ENCODE measurements at regions not wholly inside any gene's neighbourhood (a gene's known extent, or its start where the extent isn't known, plus 50 kb on each side); places are given as distances from the start of the nearest gene placed in this dataset.
"Not testable (repeated sequence)": the region's sequence is repeated elsewhere in the genome, so short reads cannot be mapped to it uniquely, and the experiment has no call there.

- H3K36me3 Mint-ChIP-seq (ENCODE audit: insufficient read depth), result no peaks in the 10 kb centered on the region
- no peaks in the 10 kb centered on the region for H3K9me3 Mint-ChIP-seq
- no peaks in the 10 kb centered on the region for H3K4me1 Mint-ChIP-seq (ENCODE audit: low read depth in 2 of 2)
- no peak for DNase-seq
- peaks cover 16 to 27% of the 10 kb centered on the region in 2 donors for H3K27me3 Mint-ChIP-seq
- no peak overlapping the region for H3K27ac Mint-ChIP-seq
- no peak for ATAC-seq (replicated peaks)
- no peak overlapping the region for H3K4me3 Mint-ChIP-seq
Observed at GRCh38 chr5:173497685-173498084, 118.8 kb downstream of the BOD1 start.

DNA sequence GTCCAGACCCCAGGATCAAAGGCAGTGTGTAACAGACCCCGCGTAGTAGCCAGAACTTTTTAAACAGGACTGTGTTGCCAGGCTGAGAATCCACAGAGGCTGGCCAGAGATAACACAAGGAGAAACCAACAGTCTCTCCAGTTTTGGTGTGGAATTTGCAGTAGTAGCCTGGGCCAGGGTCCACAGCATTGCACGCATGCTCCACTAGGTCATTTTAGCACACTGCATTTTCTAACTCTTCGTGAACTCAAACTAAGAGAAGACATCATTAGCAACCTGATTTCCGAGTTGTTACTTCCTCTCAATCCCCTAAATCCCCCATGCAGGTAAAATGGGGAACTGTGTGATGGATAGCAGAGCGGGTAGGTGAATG lies 119.6 kb downstream of the BOD1 start:
- ATAC-seq (replicated peaks) (no peak), DNase-seq (no peak)
- H3K4me3 Mint-ChIP-seq, result no peak overlapping the region
- H3K27me3 Mint-ChIP-seq, result peaks cover 12 to 24% of the 10 kb centered on the region in 2 donors
- no peak overlapping the region for H3K27ac Mint-ChIP-seq
- H3K9me3 Mint-ChIP-seq, result no peaks in the 10 kb centered on the region
- no peaks in the 10 kb centered on the region for H3K4me1 Mint-ChIP-seq (ENCODE audit: low read depth in 2 of 2)
- no peaks in the 10 kb centered on the region for H3K36me3 Mint-ChIP-seq (ENCODE audit: insufficient read depth)

- no peak for DNase-seq
- H3K4me1 Mint-ChIP-seq (ENCODE audit: low read depth in 2 of 2), result no peaks in the 10 kb centered on the region
- H3K27ac Mint-ChIP-seq, result no peak overlapping the region
- no peak overlapping the region for H3K4me3 Mint-ChIP-seq
- H3K9me3 Mint-ChIP-seq, result no peaks in the 10 kb centered on the region
- H3K36me3 Mint-ChIP-seq (ENCODE audit: insufficient read depth), result no peaks in the 10 kb centered on the region
- peaks cover 14 to 29% of the 10 kb centered on the region in 2 donors for H3K27me3 Mint-ChIP-seq
- no peak for ATAC-seq (replicated peaks)
Observed at GRCh38 chr5:173496129-173496882, 120.1 kb downstream of the BOD1 start.

DNA sequence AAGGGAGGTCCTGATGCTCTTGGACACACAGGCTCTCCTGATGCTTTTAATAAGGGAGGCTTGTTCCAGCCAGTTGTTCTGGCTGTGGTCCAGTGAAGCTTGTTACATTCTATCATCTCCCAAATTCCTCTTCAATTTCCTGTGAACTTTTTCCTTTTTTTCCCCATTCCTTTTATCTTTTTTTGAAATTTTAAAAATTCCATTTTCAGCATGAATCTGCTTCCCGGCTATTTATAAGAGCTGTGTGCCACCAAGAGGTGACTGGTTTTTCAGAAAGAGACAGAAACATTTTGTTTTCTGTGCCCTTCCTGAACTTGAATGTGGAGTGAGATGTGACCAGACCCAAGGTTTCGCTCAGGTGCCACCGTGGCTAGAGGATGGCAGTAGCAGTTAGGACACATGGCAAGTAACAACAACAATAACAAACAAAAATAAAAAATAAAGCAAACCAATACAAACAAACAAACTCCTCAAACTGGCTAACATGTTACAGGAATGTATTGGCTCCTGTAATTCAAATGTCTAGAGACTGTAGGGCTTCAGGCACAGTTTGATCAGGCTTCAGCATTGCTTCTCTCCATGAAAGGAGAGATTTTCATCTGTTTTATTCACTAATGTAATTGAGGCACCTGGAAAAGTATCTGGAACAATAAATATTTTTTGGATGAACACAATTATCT lies 121.1 kb downstream of the BOD1 start:
- no peak overlapping the region for H3K27ac Mint-ChIP-seq
- H3K36me3 Mint-ChIP-seq (ENCODE audit: insufficient read depth), result no peaks in the 10 kb centered on the region
- H3K9me3 Mint-ChIP-seq, result peaks cover 0 to 2% of the 10 kb centered on the region in 2 donors
- H3K4me3 Mint-ChIP-seq, result no peak overlapping the region
- no peak for DNase-seq
- H3K27me3 Mint-ChIP-seq, result peaks cover 21 to 32% of the 10 kb centered on the region in 2 donors
- H3K4me1 Mint-ChIP-seq (ENCODE audit: low read depth in 2 of 2), result no peaks in the 10 kb centered on the region
- ATAC-seq (replicated peaks), result no peak

GRCh38 chr5:173494446-173494845 lies 122.0 kb downstream of the BOD1 start:
- Mint-ChIP-seq H3K4me1 (ENCODE audit: low read depth in 2 of 2) (no peaks in the 10 kb centered on the region), H3K27me3 (peaks cover 23 to 33% of the 10 kb centered on the region in 2 donors), H3K36me3 (ENCODE audit: insufficient read depth) (no peaks in the 10 kb centered on the region), H3K27ac (no peak overlapping the region), H3K4me3 (no peak overlapping the region), H3K9me3 (peaks cover 0 to 2% of the 10 kb centered on the region in 2 donors)
- ATAC-seq (replicated peaks), result no peak
- DNase-seq, result no peak

- Mint-ChIP-seq H3K9me3 (peaks cover 0 to 2% of the 10 kb centered on the region in 2 donors), H3K36me3 (ENCODE audit: insufficient read depth) (no peaks in the 10 kb centered on the region), H3K4me3 (no peak overlapping the region), H3K27me3 (peaks cover 23 to 33% of the 10 kb centered on the region in 2 donors), H3K27ac (no peak overlapping the region), H3K4me1 (ENCODE audit: low read depth in 2 of 2) (no peaks in the 10 kb centered on the region)
- no peak for ATAC-seq (replicated peaks)
- DNase-seq, result no peak
Observed at GRCh38 chr5:173493846-173494245, 122.6 kb downstream of the BOD1 start.

DNA sequence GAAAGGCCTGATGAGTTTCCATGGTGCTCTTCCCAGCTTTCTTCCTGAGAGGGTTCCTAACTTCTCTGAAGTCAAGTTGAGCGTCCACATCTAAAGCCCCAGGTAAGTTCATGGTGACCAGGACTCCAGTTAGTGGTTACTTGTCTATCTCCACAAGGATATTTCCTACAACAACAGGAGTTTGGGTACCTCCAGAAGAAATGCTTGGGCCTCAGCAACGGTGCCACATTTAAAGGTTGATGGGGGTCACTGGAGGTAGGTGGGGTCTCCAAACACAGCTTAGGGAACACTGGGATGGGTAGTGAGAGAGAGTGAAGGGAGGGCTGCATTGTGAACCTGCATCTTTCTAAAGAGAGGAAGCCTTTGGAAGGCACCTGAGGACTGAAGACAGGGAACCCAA lies 123.4 kb downstream of the BOD1 start:
- Mint-ChIP-seq H3K4me3 (no peak overlapping the region), H3K27ac (no peak overlapping the region), H3K27me3 (peaks cover 23 to 37% of the 10 kb centered on the region in 2 donors), H3K4me1 (ENCODE audit: low read depth in 2 of 2) (no peaks in the 10 kb centered on the region), H3K36me3 (ENCODE audit: insufficient read depth) (no peaks in the 10 kb centered on the region), H3K9me3 (peaks cover 0 to 2% of the 10 kb centered on the region in 2 donors)
- DNase-seq, result no peak
- ATAC-seq (replicated peaks), result no peak

- Mint-ChIP-seq H3K27me3 (peaks cover 26 to 51% of the 10 kb centered on the region in 2 donors), H3K36me3 (ENCODE audit: insufficient read depth) (no peaks in the 10 kb centered on the region), H3K4me1 (ENCODE audit: low read depth in 2 of 2) (no peaks in the 10 kb centered on the region), H3K9me3 (peaks cover 0 to 2% of the 10 kb centered on the region in 2 donors), H3K4me3 (no peak overlapping the region), H3K27ac (no peak overlapping the region)
- DNase-seq (no peak), ATAC-seq (replicated peaks) (no peak)
Observed at GRCh38 chr5:173490681-173491080, 125.8 kb downstream of the BOD1 start.

DNA sequence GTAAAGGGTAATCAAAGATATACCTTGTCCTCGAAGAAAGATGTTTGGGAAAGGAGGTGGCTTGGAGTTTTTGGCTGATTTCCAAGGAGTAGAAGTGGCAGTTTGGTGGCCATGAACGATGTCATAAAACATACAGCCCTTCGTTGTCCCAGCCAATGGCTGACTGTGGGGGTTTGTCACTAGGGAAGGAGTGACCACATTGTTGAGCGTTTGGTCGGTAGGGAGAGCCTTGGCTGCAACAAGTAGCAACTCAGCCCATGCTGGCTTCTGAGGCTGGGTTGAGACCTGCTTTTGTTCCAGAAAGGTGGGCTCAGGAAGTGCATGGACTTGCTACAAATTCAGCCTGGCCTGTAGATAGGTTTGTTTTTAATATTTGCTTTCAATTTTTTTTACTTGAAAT lies 128.3 kb downstream of the BOD1 start:
- peaks cover 26 to 57% of the 10 kb centered on the region in 2 donors for H3K27me3 Mint-ChIP-seq
- no peak overlapping the region for H3K27ac Mint-ChIP-seq
- peaks cover 0 to 2% of the 10 kb centered on the region in 2 donors for H3K9me3 Mint-ChIP-seq
- no peak overlapping the region for H3K4me3 Mint-ChIP-seq
- DNase-seq (no peak), ATAC-seq (replicated peaks) (no peak)
- H3K36me3 Mint-ChIP-seq (ENCODE audit: insufficient read depth), result no peaks in the 10 kb centered on the region
- no peaks in the 10 kb centered on the region for H3K4me1 Mint-ChIP-seq (ENCODE audit: low read depth in 2 of 2)

DNA sequence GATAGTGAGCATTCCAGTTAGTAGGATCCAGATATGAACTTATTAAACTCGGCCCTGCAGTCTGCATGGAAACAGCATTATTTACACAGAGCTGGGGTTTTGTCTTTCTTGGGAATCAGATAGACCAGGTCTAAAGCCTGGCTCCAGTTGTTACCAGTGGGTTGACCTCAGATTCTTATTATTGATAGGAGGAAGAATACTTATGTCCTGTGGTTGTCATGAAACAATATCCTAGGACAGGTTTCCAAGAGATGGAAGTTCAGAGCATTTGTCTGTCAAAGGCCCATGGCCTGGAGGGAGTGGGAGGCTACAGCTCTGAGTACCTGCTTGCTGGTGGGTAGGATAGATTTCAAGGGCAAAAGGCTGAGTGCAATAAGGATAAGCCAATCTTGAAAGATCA lies 129.2 kb downstream of the BOD1 start:
- DNase-seq (no peak), ATAC-seq (replicated peaks) (no peak)
- Mint-ChIP-seq H3K9me3 (peaks cover 0 to 2% of the 10 kb centered on the region in 2 donors), H3K27me3 (peaks cover 26 to 57% of the 10 kb centered on the region in 2 donors), H3K4me1 (ENCODE audit: low read depth in 2 of 2) (no peaks in the 10 kb centered on the region), H3K4me3 (no peak overlapping the region), H3K27ac (no peak overlapping the region), H3K36me3 (ENCODE audit: insufficient read depth) (no peaks in the 10 kb centered on the region)

DNA sequence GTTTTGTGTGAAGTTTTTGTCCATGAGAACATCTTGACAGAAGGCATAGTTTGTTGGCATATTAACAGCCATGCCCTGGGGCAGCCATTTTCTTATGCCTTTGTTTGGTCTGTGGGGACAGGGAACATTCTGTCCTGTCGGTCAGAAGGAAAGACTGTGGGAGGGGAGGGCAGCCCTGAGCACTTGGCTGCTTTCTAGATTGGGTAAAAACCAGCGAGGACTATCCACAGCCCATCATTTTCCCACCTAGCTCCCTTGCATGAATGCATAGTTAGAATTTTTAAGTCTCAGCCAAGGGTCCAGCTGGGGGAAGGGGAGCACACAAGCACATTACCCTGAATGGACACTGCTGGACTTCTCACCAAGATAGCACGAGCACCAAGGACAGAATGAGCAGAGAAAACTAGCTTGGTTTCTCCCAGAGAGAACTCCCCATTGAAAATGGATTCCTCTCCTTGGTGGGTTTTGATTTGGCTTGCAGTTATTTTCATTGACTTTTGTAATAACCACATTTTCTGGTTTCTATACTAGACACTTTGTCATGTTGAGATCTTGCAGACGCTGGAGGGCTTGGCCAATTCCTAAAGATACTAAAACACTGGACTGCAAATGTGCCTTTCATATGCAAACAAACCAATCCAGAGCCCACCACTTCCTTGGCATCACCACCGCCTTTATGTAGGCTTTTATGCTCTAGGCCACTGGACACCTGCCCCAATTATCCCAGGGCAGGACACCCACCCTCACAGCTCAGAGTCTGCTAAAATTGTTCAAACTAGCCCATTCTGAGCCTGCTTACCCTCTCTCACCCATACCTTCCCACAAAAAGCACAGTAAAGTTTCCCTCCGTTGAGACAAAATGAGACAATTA lies 129.9 kb downstream of the BOD1 start:
- no peaks in the 10 kb centered on the region for H3K36me3 Mint-ChIP-seq (ENCODE audit: insufficient read depth)
- peaks cover 0 to 2% of the 10 kb centered on the region in 2 donors for H3K9me3 Mint-ChIP-seq
- H3K4me1 Mint-ChIP-seq (ENCODE audit: low read depth in 2 of 2), result no peaks in the 10 kb centered on the region
- H3K4me3 Mint-ChIP-seq, result no peak overlapping the region
- no peak overlapping the region for H3K27ac Mint-ChIP-seq
- no peak for ATAC-seq (replicated peaks)
- DNase-seq, result no peak
- H3K27me3 Mint-ChIP-seq, result peaks cover 23 to 52% of the 10 kb centered on the region in 2 donors

- H3K4me3 Mint-ChIP-seq, result no peak overlapping the region
- no peak overlapping the region for H3K27ac Mint-ChIP-seq
- no peaks in the 10 kb centered on the region for H3K36me3 Mint-ChIP-seq (ENCODE audit: insufficient read depth)
- no peak for DNase-seq
- no peaks in the 10 kb centered on the region for H3K9me3 Mint-ChIP-seq
- no peaks in the 10 kb centered on the region for H3K4me1 Mint-ChIP-seq (ENCODE audit: low read depth in 2 of 2)
- no peak for ATAC-seq (replicated peaks)
- H3K27me3 Mint-ChIP-seq, result peaks cover 13 to 35% of the 10 kb centered on the region in 2 donors
Observed at GRCh38 chr5:173484569-173484968, 131.9 kb downstream of the BOD1 start.

- not testable (repeated sequence) for ATAC-seq (replicated peaks); DNase-seq; H3K9me3 Mint-ChIP-seq; H3K36me3 Mint-ChIP-seq (ENCODE audit: insufficient read depth); H3K27ac Mint-ChIP-seq; H3K4me3 Mint-ChIP-seq; H3K4me1 Mint-ChIP-seq (ENCODE audit: low read depth in 2 of 2)
- H3K27me3 Mint-ChIP-seq, result peaks cover 16 to 35% of the 10 kb centered on the region in 2 donors
Observed at GRCh38 chr5:173483599-173483998, 132.9 kb downstream of the BOD1 start.

Data from effector memory CD8-positive, alpha-beta T cell (primary cell).